GM23248 (cell line): ENCODE measurements at regions not wholly inside any gene's neighbourhood (a gene's known extent, or its start where the extent isn't known, plus 50 kb on each side); places are given as distances from the start of the nearest gene placed in this dataset.
"Not testable (repeated sequence)": the region's sequence is repeated elsewhere in the genome, so short reads cannot be mapped to it uniquely, and the experiment has no call there.

Experiments used
- DNase-seq: peaks from one replicate; pipeline ENCODE4 v3.0.0-alpha.2; 2015
- H2AFZ ChIP-seq: fragments of 200-600 bp; sonication (generic); 2 replicates; pipeline ENCODE4 v1.6.1; 2016; ENCODE audit warnings: antibody characterized with exemption
- H3F3A ChIP-seq: fragments of 200-600 bp; sonication (generic); 2 replicates; pipeline ENCODE4 v1.6.1; 2016; ENCODE audit warnings: mild to moderate bottlenecking, antibody characterized with exemption, mixed run types; ENCODE audit not compliant: insufficient read depth
- H3K27ac ChIP-seq: fragments of 200-600 bp; sonication (generic); 2 replicates; pipeline ENCODE4 v1.5.1; 2016; ENCODE audit warnings: mild to moderate bottlenecking
- H3K27me3 ChIP-seq: fragments of 200-600 bp; sonication (generic); replicated peaks from 2 replicates; pipeline ENCODE4 v1.6.1; 2016; ENCODE audit warnings: mild to moderate bottlenecking; ENCODE audit not compliant: insufficient read depth
- H3K36me3 ChIP-seq: fragments of 200-600 bp; sonication (generic); 2 replicates; pipeline ENCODE4 v1.6.1; 2016; ENCODE audit warnings: low read depth, mild to moderate bottlenecking
- H3K4me1 ChIP-seq: fragments of 200-600 bp; sonication (generic); 2 replicates; pipeline ENCODE4 v1.6.1; 2016; ENCODE audit warnings: mild to moderate bottlenecking; ENCODE audit not compliant: insufficient read depth
- H3K4me2 ChIP-seq: fragments of 200-600 bp; sonication (generic); one replicate; pipeline ENCODE4 v1.6.1; 2016; ENCODE audit warnings: mild to moderate bottlenecking; ENCODE audit not compliant: unreplicated experiment
- H3K4me3 ChIP-seq: fragments of 200-600 bp; sonication (generic); 2 replicates; pipeline ENCODE4 v1.5.1; 2016; ENCODE audit warnings: mild to moderate bottlenecking
- H3K79me2 ChIP-seq: fragments of 200-600 bp; sonication (generic); 2 replicates; pipeline ENCODE4 v1.6.1; 2016; ENCODE audit warnings: mild to moderate bottlenecking; ENCODE audit not compliant: insufficient read depth
- H3K9ac ChIP-seq: fragments of 200-600 bp; sonication (generic); 2 replicates; pipeline ENCODE4 v1.6.1; 2016; ENCODE audit warnings: mild to moderate bottlenecking
- H3K9me2 ChIP-seq: fragments of 200-600 bp; sonication (generic); 2 replicates; pipeline ENCODE4 v1.6.1; 2016; ENCODE audit warnings: mixed run types, mild to moderate bottlenecking, moderate library complexity; ENCODE audit not compliant: insufficient read depth
- H3K9me3 ChIP-seq: fragments of 200-600 bp; sonication (generic); one replicate; pipeline ENCODE4 v1.6.1; 2017; ENCODE audit warnings: low read depth
- H4K20me1 ChIP-seq: fragments of 200-600 bp; sonication (generic); 2 replicates; pipeline ENCODE4 v1.6.0; 2016; ENCODE audit not compliant: insufficient read depth
- EZH2 ChIP-seq: fragments of 200-600 bp; sonication (generic); IDR thresholded peaks from 2 replicates; pipeline ENCODE4 v1.6.1; 2018; ENCODE audit warnings: antibody characterized with exemption, mild to moderate bottlenecking; ENCODE audit not compliant: insufficient read depth, poor library complexity, severe bottlenecking
- EZH2phosphoT487 ChIP-seq: fragments of 200-600 bp; sonication (generic); IDR thresholded peaks from 2 replicates; pipeline ENCODE4 v1.6.1; 2018; ENCODE audit warnings: antibody characterized with exemption, moderate library complexity, mild to moderate bottlenecking, low read depth; ENCODE audit not compliant: insufficient read depth
- WGBS, 2 experiments: methylation state at CpG; one replicate each; pipeline ENCODE4 v1.1.6; 2015 to 2017; ENCODE audit warnings: low lambda C conversion rate in 2 of 2, low coverage in 1 of 2; ENCODE audit errors: missing lambda C conversion rate in 2 of 2; 5-methylcytosine and 5-hydroxymethylcytosine counted together
- in situ Hi-C: fragments of 300-500 bp; cut with MboI; formaldehyde crosslinking; loops from 2 replicates; pipeline ENCODE4 v1.15.0; 2020

GRCh38 chr1:234826352-234826751, 216.4 kb upstream of the IRF2BP2 start:
- no peaks in the 10 kb centered on the region for H3K4me1 ChIP-seq
- 84 to 94% methylated on average over 7 of the region's 7 CpGs for WGBS, 2 experiments
- no peaks in the 10 kb centered on the region for H3K9me3 ChIP-seq
- no peak for DNase-seq
- H3K9ac ChIP-seq = no peak overlapping the region
- TF ChIP-seq EZH2phosphoT487 = no peak
- H3K27ac ChIP-seq = no peak overlapping the region
- H3K79me2 ChIP-seq = no peaks in the 10 kb centered on the region
- no peaks in the 10 kb centered on the region for H3F3A ChIP-seq
- H3K27me3 ChIP-seq = no peaks in the 10 kb centered on the region
- H3K4me3 ChIP-seq = no peak overlapping the region
- H2AFZ ChIP-seq = no peak overlapping the region
- no peaks in the 10 kb centered on the region for H3K9me2 ChIP-seq
- H3K4me2 ChIP-seq = no peak overlapping the region
- H3K36me3 ChIP-seq = no peaks in the 10 kb centered on the region
- in situ Hi-C loops = no loop called here
- no peaks in the 10 kb centered on the region for H4K20me1 ChIP-seq

- Histone ChIP-seq H3K36me3 (no peaks in the 10 kb centered on the region), H3K4me2 (no peak overlapping the region), H2AFZ (no peak overlapping the region), H4K20me1 (no peaks in the 10 kb centered on the region), H3K4me1 (no peaks in the 10 kb centered on the region), H3F3A (no peaks in the 10 kb centered on the region), H3K27me3 (no peaks in the 10 kb centered on the region), H3K4me3 (no peak overlapping the region), H3K9ac (no peak overlapping the region), H3K27ac (no peak overlapping the region), H3K79me2 (no peaks in the 10 kb centered on the region), H3K9me2 (no peaks in the 10 kb centered on the region), H3K9me3 (no peaks in the 10 kb centered on the region)
- no peak for TF ChIP-seq EZH2phosphoT487
- DNase-seq = no peak
- in situ Hi-C loops = no loop called here
- WGBS, 2 experiments = 60 to 66% methylated on average over 7 of the region's 7 CpGs
Measured at GRCh38 chr1:234825498-234826165, 215.7 kb upstream of the IRF2BP2 start.

- in situ Hi-C loops, H3K4me3 ChIP-seq, H3K27ac ChIP-seq, H4K20me1 ChIP-seq, H2AFZ ChIP-seq, H3K36me3 ChIP-seq, H3K9me3 ChIP-seq, H3K27me3 ChIP-seq, H3F3A ChIP-seq, H3K4me1 ChIP-seq, H3K9me2 ChIP-seq, H3K4me2 ChIP-seq, H3K9ac ChIP-seq, DNase-seq, H3K79me2 ChIP-seq: not testable (repeated sequence)
- 90 to 96% methylated on average over 7 of the region's 7 CpGs for WGBS, 2 experiments
Measured at GRCh38 chr1:234824836-234825235, 214.9 kb upstream of the IRF2BP2 start.

DNA sequence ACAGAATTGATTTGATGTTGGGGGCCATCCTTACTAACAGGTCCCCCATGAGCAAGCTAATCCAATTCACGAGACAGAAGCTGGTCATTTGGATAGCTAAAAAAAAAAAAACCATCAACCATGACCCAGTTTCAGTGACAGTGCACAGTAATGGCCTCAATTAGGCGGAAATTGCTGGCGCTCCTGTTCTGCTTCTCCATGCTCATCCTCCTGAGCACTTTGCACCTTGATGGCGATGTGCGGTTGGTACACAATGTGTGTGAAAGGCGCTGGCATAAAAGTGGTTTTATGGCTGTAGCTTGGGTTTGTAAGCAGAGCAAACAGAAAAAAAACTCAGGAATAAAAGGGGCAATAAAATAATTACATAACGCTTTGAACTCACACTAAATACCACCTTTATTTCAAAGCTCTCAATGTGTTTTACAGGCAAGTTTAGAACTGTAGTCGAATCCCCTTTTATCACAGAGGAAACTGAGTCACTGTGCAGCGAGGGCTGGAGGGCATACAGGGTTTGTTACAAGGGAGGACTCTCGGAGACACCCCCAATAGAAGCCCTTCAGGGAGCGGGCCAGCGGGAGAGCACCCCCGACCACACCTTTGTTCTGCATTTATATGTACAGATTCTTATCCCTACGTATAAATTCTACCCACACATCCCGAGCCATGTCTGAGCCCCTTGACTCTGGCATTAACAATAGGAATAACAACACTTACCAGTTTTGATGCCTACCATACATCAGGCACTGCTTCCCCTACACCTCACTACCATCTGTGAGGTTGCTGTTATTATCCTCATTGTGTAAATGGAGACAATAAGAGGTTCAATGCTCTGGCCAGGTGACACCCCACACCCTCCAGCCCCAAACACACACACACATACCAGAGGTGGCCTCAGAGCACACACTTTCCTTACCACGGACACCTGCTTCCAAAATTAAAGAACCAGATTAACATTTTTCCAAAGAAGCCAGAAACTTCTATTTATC, 213.5 kb upstream of the IRF2BP2 start:
- H3K4me3 ChIP-seq = no peak overlapping the region
- H3K4me1 ChIP-seq = no peaks in the 10 kb centered on the region
- H3F3A ChIP-seq = no peaks in the 10 kb centered on the region
- TF ChIP-seq EZH2 (no peak), EZH2phosphoT487 (no peak)
- H3K27ac ChIP-seq = no peak overlapping the region
- H2AFZ ChIP-seq = no peak overlapping the region
- H3K27me3 ChIP-seq = no peaks in the 10 kb centered on the region
- no peak for DNase-seq
- no peaks in the 10 kb centered on the region for H3K36me3 ChIP-seq
- H3K79me2 ChIP-seq = no peaks in the 10 kb centered on the region
- in situ Hi-C loops = no loop called here
- H3K9ac ChIP-seq = no peak overlapping the region
- no peak overlapping the region for H3K4me2 ChIP-seq
- 87 to 89% methylated on average over 16 of the region's 16 CpGs for WGBS, 2 experiments
- no peaks in the 10 kb centered on the region for H4K20me1 ChIP-seq
- H3K9me2 ChIP-seq = no peaks in the 10 kb centered on the region
- no peaks in the 10 kb centered on the region for H3K9me3 ChIP-seq
